Keratinocyte (primary cell): ENCODE measurements at regions not wholly inside any gene's neighbourhood (a gene's known extent, or its start where the extent isn't known, plus 50 kb on each side); places are given as distances from the start of the nearest gene placed in this dataset.

Source experiments
- DNase-seq: peaks from one replicate; pipeline ENCODE4 v3.0.0-alpha.2; 2011; ENCODE audit warnings: low read depth, missing footprints, low spot score
- FAIRE-seq: peaks from 2 replicates; lab custom pipeline; 2011; peaks lifted over from hg19 to GRCh38; lab: Jason Lieb, UNC
- H2AFZ ChIP-seq: 2 replicates; pipeline ENCODE4 v1.6.0; 2012; ENCODE audit warnings: low read length, control low read depth, inconsistent platforms; ENCODE audit not compliant: control insufficient read depth
- H3K27ac ChIP-seq: 2 replicates; pipeline ENCODE4 v1.5.1; 2011; ENCODE audit warnings: low read length; ENCODE audit not compliant: control insufficient read depth, insufficient read depth
- H3K27me3 ChIP-seq: 3 replicates; pipeline ENCODE4 v1.6.0; 2011; ENCODE audit warnings: low read length; ENCODE audit not compliant: control insufficient read depth, insufficient read depth; ENCODE audit errors: extremely low read depth
- H3K36me3 ChIP-seq, 2 experiments: 2 replicates in 1 of 2; 3 replicates in 1 of 2; pipeline ENCODE4 v1.5.1; 2011; ENCODE audit warnings: low read length in 2 of 2, mild to moderate bottlenecking in 1 of 2; ENCODE audit not compliant: control insufficient read depth in 2 of 2, insufficient read depth in 2 of 2; ENCODE audit errors: extremely low read depth in 1 of 2
- H3K4me1 ChIP-seq: 3 replicates; pipeline ENCODE4 v1.5.1; 2011; ENCODE audit warnings: low read length; ENCODE audit not compliant: control insufficient read depth, insufficient read depth; ENCODE audit errors: extremely low read depth
- H3K4me2 ChIP-seq: 3 replicates; pipeline ENCODE4 v1.6.0; 2011; ENCODE audit warnings: low read depth, low read length; ENCODE audit not compliant: control insufficient read depth, insufficient read depth; ENCODE audit errors: extremely low read depth
- H3K4me3 ChIP-seq, 3 experiments: fragments of 200-600 bp in 1 of 3; sonication (generic) in 1 of 3; 2 replicates in 2 of 3; 3 replicates in 1 of 3; pipeline ENCODE4 v1.5.1; 2011 to 2016; ENCODE audit warnings: low read length in 3 of 3, mild to moderate bottlenecking in 3 of 3, control low read depth in 2 of 3, inconsistent platforms in 1 of 3, low read depth in 1 of 3, mixed read lengths in 1 of 3, mixed run types in 1 of 3, moderate library complexity in 1 of 3; ENCODE audit not compliant: control insufficient read depth in 2 of 3, insufficient read depth in 2 of 3; ENCODE audit errors: extremely low read depth in 1 of 3
- H3K79me2 ChIP-seq: 2 replicates; pipeline ENCODE4 v1.6.0; 2012; ENCODE audit warnings: low read length; ENCODE audit not compliant: control insufficient read depth, insufficient read depth
- H3K9ac ChIP-seq: 3 replicates; pipeline ENCODE4 v1.6.0; 2011; ENCODE audit warnings: low read length; ENCODE audit not compliant: control insufficient read depth, insufficient read depth; ENCODE audit errors: extremely low read depth
- H3K9me1 ChIP-seq: 3 replicates; pipeline ENCODE4 v1.6.0; 2011; ENCODE audit warnings: low read length; ENCODE audit not compliant: control insufficient read depth, insufficient read depth; ENCODE audit errors: extremely low read depth
- H3K9me3 ChIP-seq: 2 replicates; pipeline ENCODE4 v1.5.1; 2012; ENCODE audit warnings: low read depth, low read length; ENCODE audit not compliant: control insufficient read depth
- H4K20me1 ChIP-seq: 3 replicates; pipeline ENCODE4 v1.6.0; 2011; ENCODE audit warnings: low read length; ENCODE audit not compliant: control insufficient read depth, insufficient read depth; ENCODE audit errors: extremely low read depth
- CTCF ChIP-seq, 3 experiments: IDR thresholded peaks in 1 of 3; conservative IDR thresholded peaks in 1 of 3; optimal IDR thresholded peaks in 1 of 3; 2 replicates in 2 of 3; 3 replicates in 1 of 3; pipeline versions ENCODE3 to v1.5.1; 2011; ENCODE audit warnings: low read length in 3 of 3, mild to moderate bottlenecking in 3 of 3, moderate library complexity in 2 of 3, control low read depth in 1 of 3, inconsistent platforms in 1 of 3; ENCODE audit not compliant: insufficient read depth in 2 of 3; ENCODE audit errors: extremely low read depth in 1 of 3
- EZH2 ChIP-seq: IDR thresholded peaks from one replicate; pipeline ENCODE4 v1.6.1; 2012; ENCODE audit warnings: inconsistent platforms, mild to moderate bottlenecking, low read length, moderate library complexity
- dilution Hi-C: fragments of 300-500 bp; cut with MboI; formaldehyde crosslinking; loops from one replicate; pipeline ENCODE4 v1.7.0; 2020; ENCODE audit warnings: low sequenced_read_pairs; ENCODE audit not compliant: extremely low pct_ligation_motif_present

- no peaks in the 10 kb centered on the region for H4K20me1 ChIP-seq
- H3K9me1 ChIP-seq: no peaks in the 10 kb centered on the region
- TF ChIP-seq EZH2 (no peak), CTCF (optimal IDR thresholded peaks at IDR 0.05 in 1 of 3, IDR thresholded peaks at IDR 0.05 in 1 of 3, conservative IDR thresholded peaks at IDR 0.05 in 1 of 3; ENCODE audit: extremely low read depth in 1 of 3, insufficient read depth in 2 of 3, low read length in 3 of 3) (no peak)
- no peak overlapping the region for H3K9ac ChIP-seq
- H3K27ac ChIP-seq: no peak overlapping the region
- no peak for DNase-seq
- H2AFZ ChIP-seq: no peak overlapping the region
- no peaks in the 10 kb centered on the region for H3K36me3 ChIP-seq
- H3K4me3 ChIP-seq: no peak overlapping the region
- no peak for FAIRE-seq
- H3K79me2 ChIP-seq: no peaks in the 10 kb centered on the region
- no peak overlapping the region for H3K4me2 ChIP-seq
- H3K4me1 ChIP-seq: no peaks in the 10 kb centered on the region
- no peaks in the 10 kb centered on the region for H3K27me3 ChIP-seq
- H3K9me3 ChIP-seq: no peaks in the 10 kb centered on the region
- dilution Hi-C loops: no loop called here
Observed at GRCh38 chr10:126849646-126850045, 55.6 kb upstream of the DOCK1 start.

GRCh38 chr10:126851414-126852108 lies 53.7 kb upstream of the DOCK1 start:
- H2AFZ ChIP-seq: no peak overlapping the region
- no peaks in the 10 kb centered on the region for H3K4me1 ChIP-seq
- no peaks in the 10 kb centered on the region for H3K9me1 ChIP-seq
- H3K36me3 ChIP-seq: no peaks in the 10 kb centered on the region
- TF ChIP-seq EZH2 (no peak), CTCF (optimal IDR thresholded peaks at IDR 0.05 in 1 of 3, IDR thresholded peaks at IDR 0.05 in 1 of 3, conservative IDR thresholded peaks at IDR 0.05 in 1 of 3; ENCODE audit: extremely low read depth in 1 of 3, insufficient read depth in 2 of 3, low read length in 3 of 3) (no peak)
- dilution Hi-C loops: no loop called here
- H3K9ac ChIP-seq: no peak overlapping the region
- DNase-seq (no peak), FAIRE-seq (no peak)
- no peak overlapping the region for H3K4me3 ChIP-seq
- H3K27ac ChIP-seq: no peak overlapping the region
- no peaks in the 10 kb centered on the region for H4K20me1 ChIP-seq
- H3K79me2 ChIP-seq: no peaks in the 10 kb centered on the region
- no peak overlapping the region for H3K4me2 ChIP-seq
- no peaks in the 10 kb centered on the region for H3K27me3 ChIP-seq
- no peaks in the 10 kb centered on the region for H3K9me3 ChIP-seq
